WTC11 (cell line): ENCODE measurements at regions not wholly inside any gene's neighbourhood (a gene's known extent, or its start where the extent isn't known, plus 50 kb on each side); places are given as distances from the start of the nearest gene placed in this dataset.

ENCODE experiments used
- ATAC-seq: fragments of 200-7000 bp; cut with Tn5 transposase; 2 replicates; pipeline ENCODE4 v1.10.0; 2021; ENCODE audit warnings: mild to moderate bottlenecking, moderate library complexity
- CTCF ChIA-PET: fragments of 300-600 bp; sonication (Branson Sonifier 250); formaldehyde crosslinking; loops from one replicate; lab custom pipeline; 2021; ENCODE audit warnings: antibody characterized with exemption; lab: Charles Lee
- POLR2A ChIA-PET: fragments of 350-600 bp; sonication (Branson Sonifier 250); formaldehyde crosslinking; loops from one replicate; lab custom pipeline; 2021; ENCODE audit warnings: antibody characterized with exemption; lab: Charles Lee
- DNase-seq: peaks from one replicate; pipeline ENCODE4 v3.0.0; 2021; ENCODE audit warnings: low spot score
- H3K27ac Mint-ChIP-seq: 2 replicates; pipeline ENCODE4 v1.8.0; 2021; ENCODE audit warnings: mixed read lengths
- H3K27me3 Mint-ChIP-seq: 2 replicates; pipeline ENCODE4 v1.8.0; 2021; ENCODE audit warnings: low read depth, mild to moderate bottlenecking, moderate library complexity, mixed read lengths
- H3K36me3 Mint-ChIP-seq: 2 replicates; pipeline ENCODE4 v1.8.0; 2021; ENCODE audit warnings: mixed read lengths
- H3K4me1 Mint-ChIP-seq: 2 replicates; pipeline ENCODE4 v1.8.0; 2022; ENCODE audit warnings: mixed read lengths
- H3K4me3 Mint-ChIP-seq: 2 replicates; pipeline ENCODE4 v1.8.0; 2021; ENCODE audit warnings: mild to moderate bottlenecking, moderate library complexity, mixed read lengths
- H3K9me3 Mint-ChIP-seq: 2 replicates; pipeline ENCODE4 v1.8.0; 2021; ENCODE audit warnings: mixed read lengths
- AFF4 ChIP-seq: sonication (generic); formaldehyde crosslinking; IDR thresholded peaks from 2 replicates; pipeline ENCODE4 v1.8.1; 2023; ENCODE audit warnings: mild to moderate bottlenecking, missing genetic modification reagents, borderline replicate concordance
- CDX4 ChIP-seq: fragments of 250-450 bp; sonication (Bioruptor Pico); IDR thresholded peaks from 2 replicates; pipeline ENCODE4 v1.9.0; 2021; ENCODE audit warnings: moderate library complexity, mild to moderate bottlenecking, inconsistent platforms, borderline replicate concordance
- ELF4 ChIP-seq: sonication (generic); formaldehyde crosslinking; IDR thresholded peaks from 2 replicates; pipeline ENCODE4 v1.8.1; 2022; ENCODE audit warnings: low read depth, mild to moderate bottlenecking, moderate library complexity, missing genetic modification reagents
- ERG ChIP-seq: fragments of 250-450 bp; sonication (Bioruptor Pico); IDR thresholded peaks from 2 replicates; pipeline ENCODE4 v1.8.0; 2021; ENCODE audit warnings: mild to moderate bottlenecking
- ESRRA ChIP-seq: sonication (generic); formaldehyde crosslinking; IDR thresholded peaks from 2 replicates; pipeline ENCODE4 v1.8.1; 2022; ENCODE audit warnings: mild to moderate bottlenecking, missing genetic modification reagents, borderline replicate concordance
- FOXJ3 ChIP-seq: sonication (generic); formaldehyde crosslinking; IDR thresholded peaks from 2 replicates; pipeline ENCODE4 v1.9.0; 2021; ENCODE audit warnings: missing genetic modification reagents, mild to moderate bottlenecking, borderline replicate concordance
- FOXP1 ChIP-seq: sonication (generic); formaldehyde crosslinking; IDR thresholded peaks from 2 replicates; pipeline ENCODE4 v1.8.0; 2022; ENCODE audit warnings: missing genetic modification reagents, mild to moderate bottlenecking, moderate library complexity, borderline replicate concordance
- GABPB1 ChIP-seq: sonication (generic); formaldehyde crosslinking; IDR thresholded peaks from 2 replicates; pipeline ENCODE4 v1.8.1; 2023; ENCODE audit warnings: mild to moderate bottlenecking, missing genetic modification reagents
- HMGA2 ChIP-seq: fragments of 250-450 bp; sonication (Bioruptor Pico); IDR thresholded peaks from 2 replicates; pipeline ENCODE4 v1.4.0; 2021; ENCODE audit warnings: mild to moderate bottlenecking, moderate library complexity
- IRF1 ChIP-seq: sonication (generic); formaldehyde crosslinking; IDR thresholded peaks from 2 replicates; pipeline ENCODE4 v1.8.0; 2023; ENCODE audit warnings: missing genetic modification reagents
- JAZF1 ChIP-seq: fragments of 250-450 bp; sonication (Bioruptor Pico); IDR thresholded peaks from 2 replicates; pipeline ENCODE4 v1.9.0; 2021; ENCODE audit warnings: moderate library complexity, mild to moderate bottlenecking, inconsistent platforms
- NR1H2 ChIP-seq: sonication (generic); formaldehyde crosslinking; IDR thresholded peaks from 2 replicates; pipeline ENCODE4 v1.9.0; 2021; ENCODE audit warnings: mild to moderate bottlenecking, moderate library complexity, missing genetic modification reagents
- TCF7 ChIP-seq: sonication (generic); formaldehyde crosslinking; IDR thresholded peaks from 2 replicates; pipeline ENCODE4 v1.8.0; 2022; ENCODE audit warnings: mild to moderate bottlenecking, low read depth, missing genetic modification reagents, moderate library complexity
- USF1 ChIP-seq: sonication (generic); formaldehyde crosslinking; IDR thresholded peaks from 2 replicates; pipeline ENCODE4 v1.8.0; 2022; ENCODE audit warnings: mild to moderate bottlenecking, missing genetic modification reagents
- ZNF263 ChIP-seq: sonication (generic); formaldehyde crosslinking; IDR thresholded peaks from 2 replicates; pipeline ENCODE4 v1.8.1; 2022; ENCODE audit warnings: low read depth, mild to moderate bottlenecking, moderate library complexity, missing genetic modification reagents
- ZNF317 ChIP-seq: sonication (generic); formaldehyde crosslinking; IDR thresholded peaks from 2 replicates; pipeline ENCODE4 v1.8.1; 2023; ENCODE audit warnings: low read depth, mild to moderate bottlenecking, moderate library complexity, missing genetic modification reagents, borderline replicate concordance
- ZNF416 ChIP-seq: fragments of 250-450 bp; sonication (Bioruptor Pico); IDR thresholded peaks from 2 replicates; pipeline ENCODE4 v1.9.0; 2021; ENCODE audit warnings: mild to moderate bottlenecking, inconsistent platforms
- ZNF423 ChIP-seq: fragments of 250-450 bp; sonication (Bioruptor Pico); IDR thresholded peaks from 2 replicates; pipeline ENCODE4 v2.1.2; 2022; ENCODE audit warnings: mild to moderate bottlenecking, moderate library complexity
- ZNF425 ChIP-seq: fragments of 250-450 bp; sonication (Bioruptor Pico); conservative IDR thresholded peaks from 2 replicates; pipeline ENCODE4 v1.9.0; 2021; ENCODE audit warnings: mild to moderate bottlenecking

GRCh38 chr4:17398805-17399204 is 113.1 kb downstream of the QDPR start:
- no peak for ATAC-seq
- Mint-ChIP-seq H3K36me3 (no peaks in the 10 kb centered on the region), H3K4me3 (no peak overlapping the region), H3K27ac (no peak overlapping the region), H3K27me3 (no peaks in the 10 kb centered on the region), H3K4me1 (no peaks in the 10 kb centered on the region), H3K9me3 (no peaks in the 10 kb centered on the region)
- no peak for DNase-seq
- no peak for TF ChIP-seq GABPB1
- no peak for TF ChIP-seq USF1 (CRISPR knock-in tag)
- TF ChIP-seq IRF1 (CRISPR knock-in tag) = no peak
- TF ChIP-seq HMGA2 (CRISPR knock-in tag) = no peak
- TF ChIP-seq ESRRA (CRISPR knock-in tag) = no peak
- TF ChIP-seq ZNF423 = no peak
- TF ChIP-seq ZNF263 = no peak
- TF ChIP-seq CDX4 (CRISPR knock-in tag) = no peak
- TF ChIP-seq ZNF317 = no peak
- TF ChIP-seq ERG (CRISPR knock-in tag) = no peak
- no peak for TF ChIP-seq ZNF416 (CRISPR knock-in tag)
- TF ChIP-seq ZNF425 (CRISPR knock-in tag) = no peak
- TF ChIP-seq FOXP1 (CRISPR knock-in tag) = no peak
- no peak for TF ChIP-seq NR1H2
- TF ChIP-seq JAZF1 = no peak
- no peak for TF ChIP-seq ELF4
- no peak for TF ChIP-seq TCF7 (CRISPR knock-in tag)
- no peak for TF ChIP-seq AFF4 (CRISPR knock-in tag)
- no peak for TF ChIP-seq FOXJ3 (CRISPR knock-in tag)
- CTCF ChIA-PET = no interaction called here
- POLR2A ChIA-PET = no interaction called here
